ENCODE measurements at regions not wholly inside any gene's neighbourhood (a gene's known extent, or its start where the extent isn't known, plus 50 kb on each side); places are given as distances from the start of the nearest gene placed in this dataset.

- Histone ChIP-seq H3K4me2 (no peak overlapping the region), H3K27ac (no peak overlapping the region), H3K4me3 (IDR thresholded peaks at IDR 0.05; ENCODE audit: insufficient read depth, low read depth, low read length) (no peak overlapping the region), H3K4me1 (ENCODE audit: low read depth, poor library complexity, severe bottlenecking) (no peaks in the 10 kb centered on the region), H2AFZ (ENCODE audit: low read depth) (no peak overlapping the region), H3K9ac (no peak overlapping the region), H4K20me1 (ENCODE audit: insufficient read depth) (no peaks in the 10 kb centered on the region), H3K36me3 (ENCODE audit: insufficient read depth) (no peaks in the 10 kb centered on the region), H3K79me2 (ENCODE audit: insufficient read depth, low read depth) (no peaks in the 10 kb centered on the region), H3K27me3 (ENCODE audit: insufficient read depth, low read depth) (no peaks in the 10 kb centered on the region)
- TF ChIP-seq CTCF (conservative IDR thresholded peaks at IDR 0.05; ENCODE audit: low read depth, low read length), result no peak
These were observed 439.8 kb upstream of the IL12A start for GRCh38 chr3:159548675-159549335.

- H3K9ac ChIP-seq, result no peak overlapping the region
- H4K20me1 ChIP-seq (ENCODE audit: insufficient read depth), result no peaks in the 10 kb centered on the region
- H3K79me2 ChIP-seq (ENCODE audit: insufficient read depth, low read depth), result no peaks in the 10 kb centered on the region
- TF ChIP-seq CTCF (conservative IDR thresholded peaks at IDR 0.05; ENCODE audit: low read depth, low read length), result no peak
- H2AFZ ChIP-seq (ENCODE audit: low read depth), result no peak overlapping the region
- H3K27me3 ChIP-seq (ENCODE audit: insufficient read depth, low read depth), result no peaks in the 10 kb centered on the region
- H3K27ac ChIP-seq, result no peak overlapping the region
- H3K4me1 ChIP-seq (ENCODE audit: low read depth, poor library complexity, severe bottlenecking), result no peaks in the 10 kb centered on the region
- H3K36me3 ChIP-seq (ENCODE audit: insufficient read depth), result no peaks in the 10 kb centered on the region
- no peak overlapping the region for H3K4me3 ChIP-seq (IDR thresholded peaks at IDR 0.05; ENCODE audit: insufficient read depth, low read depth, low read length)
- no peak overlapping the region for H3K4me2 ChIP-seq
These were observed 433.4 kb upstream of the IL12A start for GRCh38 chr3:159555205-159555604.

- H2AFZ ChIP-seq (ENCODE audit: low read depth), result no peak overlapping the region
- H3K4me3 ChIP-seq (IDR thresholded peaks at IDR 0.05; ENCODE audit: insufficient read depth, low read depth, low read length), result no peak overlapping the region
- H3K27me3 ChIP-seq (ENCODE audit: insufficient read depth, low read depth), result no peaks in the 10 kb centered on the region
- H3K27ac ChIP-seq, result no peak overlapping the region
- no peak overlapping the region for H3K9ac ChIP-seq
- no peak overlapping the region for H3K4me2 ChIP-seq
- no peaks in the 10 kb centered on the region for H4K20me1 ChIP-seq (ENCODE audit: insufficient read depth)
- H3K36me3 ChIP-seq (ENCODE audit: insufficient read depth), result no peaks in the 10 kb centered on the region
- no peak for TF ChIP-seq CTCF (conservative IDR thresholded peaks at IDR 0.05; ENCODE audit: low read depth, low read length)
- no peaks in the 10 kb centered on the region for H3K4me1 ChIP-seq (ENCODE audit: low read depth, poor library complexity, severe bottlenecking)
- no peaks in the 10 kb centered on the region for H3K79me2 ChIP-seq (ENCODE audit: insufficient read depth, low read depth)
These were observed 428.9 kb upstream of the IL12A start for GRCh38 chr3:159559771-159560170.

- TF ChIP-seq CTCF (conservative IDR thresholded peaks at IDR 0.05; ENCODE audit: low read depth, low read length), result no peak
- H2AFZ ChIP-seq (ENCODE audit: low read depth), result no peak overlapping the region
- H3K27ac ChIP-seq, result no peak overlapping the region
- H4K20me1 ChIP-seq (ENCODE audit: insufficient read depth), result no peaks in the 10 kb centered on the region
- no peaks in the 10 kb centered on the region for H3K79me2 ChIP-seq (ENCODE audit: insufficient read depth, low read depth)
- no peak overlapping the region for H3K9ac ChIP-seq
- H3K4me3 ChIP-seq (IDR thresholded peaks at IDR 0.05; ENCODE audit: insufficient read depth, low read depth, low read length), result no peak overlapping the region
- no peak overlapping the region for H3K4me2 ChIP-seq
- no peaks in the 10 kb centered on the region for H3K27me3 ChIP-seq (ENCODE audit: insufficient read depth, low read depth)
- no peaks in the 10 kb centered on the region for H3K36me3 ChIP-seq (ENCODE audit: insufficient read depth)
- no peaks in the 10 kb centered on the region for H3K4me1 ChIP-seq (ENCODE audit: low read depth, poor library complexity, severe bottlenecking)
These were observed 428.2 kb upstream of the IL12A start for GRCh38 chr3:159560214-159560979.

Data from KMS-11 (cell line).